ENCODE measurements at regions not wholly inside any gene's neighbourhood (a gene's known extent, or its start where the extent isn't known, plus 50 kb on each side); places are given as distances from the start of the nearest gene placed in this dataset.
"Not testable (repeated sequence)": the region's sequence is repeated elsewhere in the genome, so short reads cannot be mapped to it uniquely, and the experiment has no call there.

DNA sequence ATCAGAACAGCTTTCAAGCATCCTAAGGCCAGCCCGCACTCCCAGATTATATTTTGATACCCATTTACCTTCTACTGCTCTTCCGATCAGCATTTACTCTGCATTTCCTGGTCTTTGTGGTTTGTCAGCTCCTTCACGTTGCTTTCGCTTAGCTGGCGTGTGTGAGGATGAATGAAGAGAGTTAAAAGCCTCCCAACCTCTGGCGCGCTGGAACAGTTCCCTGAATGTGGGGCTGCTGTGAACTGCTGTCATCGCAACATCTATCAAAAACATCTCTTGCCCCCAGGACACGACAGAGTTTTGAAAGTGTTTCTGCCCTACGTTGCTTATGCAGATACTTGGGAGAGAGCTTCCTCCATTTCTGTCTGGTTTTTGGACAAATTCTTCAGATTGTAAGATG, 129.2 kb downstream of the KCNA5 start:
- H3K36me3 ChIP-seq (ENCODE audit: control insufficient read depth, insufficient read depth, low read length) = no peaks in the 10 kb centered on the region
- TF ChIP-seq, protein P1, sequence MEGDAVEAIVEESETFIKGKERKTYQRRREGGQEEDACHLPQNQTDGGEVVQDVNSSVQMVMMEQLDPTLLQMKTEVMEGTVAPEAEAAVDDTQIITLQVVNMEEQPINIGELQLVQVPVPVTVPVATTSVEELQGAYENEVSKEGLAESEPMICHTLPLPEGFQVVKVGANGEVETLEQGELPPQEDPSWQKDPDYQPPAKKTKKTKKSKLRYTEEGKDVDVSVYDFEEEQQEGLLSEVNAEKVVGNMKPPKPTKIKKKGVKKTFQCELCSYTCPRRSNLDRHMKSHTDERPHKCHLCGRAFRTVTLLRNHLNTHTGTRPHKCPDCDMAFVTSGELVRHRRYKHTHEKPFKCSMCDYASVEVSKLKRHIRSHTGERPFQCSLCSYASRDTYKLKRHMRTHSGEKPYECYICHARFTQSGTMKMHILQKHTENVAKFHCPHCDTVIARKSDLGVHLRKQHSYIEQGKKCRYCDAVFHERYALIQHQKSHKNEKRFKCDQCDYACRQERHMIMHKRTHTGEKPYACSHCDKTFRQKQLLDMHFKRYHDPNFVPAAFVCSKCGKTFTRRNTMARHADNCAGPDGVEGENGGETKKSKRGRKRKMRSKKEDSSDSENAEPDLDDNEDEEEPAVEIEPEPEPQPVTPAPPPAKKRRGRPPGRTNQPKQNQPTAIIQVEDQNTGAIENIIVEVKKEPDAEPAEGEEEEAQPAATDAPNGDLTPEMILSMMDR (IDR thresholded peaks at IDR 0.05; ENCODE audit: insufficient read depth, low read length, poor library complexity, severe bottlenecking) = no peak
- H3K27me3 ChIP-seq (replicated peaks; ENCODE audit: control insufficient read depth, insufficient read depth, low read length) = no peaks in the 10 kb centered on the region; the same call in none of the 2 replicates
- H3K4me3 ChIP-seq (replicated peaks; ENCODE audit: low read depth, low read length) = no peak overlapping the region
- DNase-seq (ENCODE audit: extremely low read depth, insufficient read length) = no peak

GRCh38 chr12:5173511-5174011, 129.9 kb downstream of the KCNA5 start:
- TF ChIP-seq, protein P1 (IDR thresholded peaks at IDR 0.05; ENCODE audit: insufficient read depth, low read length, poor library complexity, severe bottlenecking) = no peak
- no peak for DNase-seq (ENCODE audit: extremely low read depth, insufficient read length)
- Histone ChIP-seq H3K27me3 (replicated peaks; ENCODE audit: control insufficient read depth, insufficient read depth, low read length) (no peaks in the 10 kb centered on the region; the same call in 1 of the 2 replicates), H3K36me3 (ENCODE audit: control insufficient read depth, insufficient read depth, low read length) (no peaks in the 10 kb centered on the region), H3K4me3 (replicated peaks; ENCODE audit: low read depth, low read length) (no peak overlapping the region)

DNA sequence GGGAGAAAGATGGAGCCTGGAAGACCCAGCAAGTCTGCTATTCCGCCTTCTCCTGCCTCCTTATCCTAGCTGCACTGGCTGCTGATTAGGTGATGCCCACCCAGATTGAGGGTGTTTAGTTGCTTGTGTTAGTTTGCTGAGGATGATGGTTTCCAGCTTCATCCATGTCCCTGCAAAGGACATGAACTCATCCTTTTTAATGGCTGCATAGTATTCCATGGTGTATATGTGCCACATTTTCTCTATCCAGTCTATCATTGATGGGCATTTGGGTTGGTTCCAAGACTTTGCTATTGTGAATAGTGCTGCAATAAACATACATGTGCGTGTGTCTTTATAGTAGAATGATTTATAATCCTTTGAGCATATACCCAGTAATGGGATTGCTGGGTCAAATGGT, 131.7 kb downstream of the KCNA5 start:
- not testable (repeated sequence) for H3K36me3 ChIP-seq (ENCODE audit: control insufficient read depth, insufficient read depth, low read length); H3K4me3 ChIP-seq (replicated peaks; ENCODE audit: low read depth, low read length); H3K27me3 ChIP-seq (replicated peaks; ENCODE audit: control insufficient read depth, insufficient read depth, low read length); DNase-seq (ENCODE audit: extremely low read depth, insufficient read length)

GRCh38 chr12:5176036-5176435, 132.4 kb downstream of the KCNA5 start:
- DNase-seq (ENCODE audit: extremely low read depth, insufficient read length) = no peak
- Histone ChIP-seq H3K4me3 (replicated peaks; ENCODE audit: low read depth, low read length) (no peak overlapping the region), H3K36me3 (ENCODE audit: control insufficient read depth, insufficient read depth, low read length) (no peaks in the 10 kb centered on the region), H3K27me3 (replicated peaks; ENCODE audit: control insufficient read depth, insufficient read depth, low read length) (no peaks in the 10 kb centered on the region)
- TF ChIP-seq, protein P1 (IDR thresholded peaks at IDR 0.05; ENCODE audit: insufficient read depth, low read length, poor library complexity, severe bottlenecking) = no peak

- no peaks in the 10 kb centered on the region for H3K36me3 ChIP-seq (ENCODE audit: control insufficient read depth, insufficient read depth, low read length)
- no peaks in the 10 kb centered on the region for H3K27me3 ChIP-seq (replicated peaks; ENCODE audit: control insufficient read depth, insufficient read depth, low read length)
- H3K4me3 ChIP-seq (replicated peaks; ENCODE audit: low read depth, low read length) = no peak overlapping the region
- TF ChIP-seq, protein P1 (IDR thresholded peaks at IDR 0.05; ENCODE audit: insufficient read depth, low read length, poor library complexity, severe bottlenecking) = no peak
- no peak for DNase-seq (ENCODE audit: extremely low read depth, insufficient read length)
These were observed 133.4 kb downstream of the KCNA5 start for GRCh38 chr12:5177096-5177495.

DNA sequence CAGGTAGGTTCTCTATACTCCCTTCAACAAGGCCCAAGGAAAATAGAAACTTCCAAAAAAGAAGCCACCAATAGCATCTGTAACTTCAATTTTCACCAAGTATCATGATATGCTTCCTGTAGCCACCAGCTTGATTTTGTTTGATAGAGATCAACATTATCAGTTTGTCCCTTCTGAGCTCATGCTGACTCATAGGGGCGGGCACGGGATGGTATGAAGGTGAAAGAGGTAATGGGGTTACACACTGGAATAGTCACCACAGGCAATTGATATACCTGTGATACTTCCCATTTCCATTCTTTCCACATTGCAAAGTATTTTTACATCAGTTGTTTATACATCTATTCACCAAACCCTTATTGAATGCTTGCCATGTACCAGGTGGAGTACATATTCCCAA, 134.1 kb downstream of the KCNA5 start:
- Histone ChIP-seq H3K4me3 (replicated peaks; ENCODE audit: low read depth, low read length) (no peak overlapping the region), H3K36me3 (ENCODE audit: control insufficient read depth, insufficient read depth, low read length) (no peaks in the 10 kb centered on the region)
- DNase-seq (ENCODE audit: extremely low read depth, insufficient read length) = no peak

More for the DNA sequence above, 134.1 kb downstream of the KCNA5 start:
- TF ChIP-seq, protein P1 (IDR thresholded peaks at IDR 0.05; ENCODE audit: insufficient read depth, low read length, poor library complexity, severe bottlenecking) = no peak
- no peaks in the 10 kb centered on the region for H3K27me3 ChIP-seq (replicated peaks; ENCODE audit: control insufficient read depth, insufficient read depth, low read length)

Data from GM06990 (cell line).